ENCODE measurements at regions not wholly inside any gene's neighbourhood (a gene's known extent, or its start where the extent isn't known, plus 50 kb on each side); places are given as distances from the start of the nearest gene placed in this dataset.

DNA sequence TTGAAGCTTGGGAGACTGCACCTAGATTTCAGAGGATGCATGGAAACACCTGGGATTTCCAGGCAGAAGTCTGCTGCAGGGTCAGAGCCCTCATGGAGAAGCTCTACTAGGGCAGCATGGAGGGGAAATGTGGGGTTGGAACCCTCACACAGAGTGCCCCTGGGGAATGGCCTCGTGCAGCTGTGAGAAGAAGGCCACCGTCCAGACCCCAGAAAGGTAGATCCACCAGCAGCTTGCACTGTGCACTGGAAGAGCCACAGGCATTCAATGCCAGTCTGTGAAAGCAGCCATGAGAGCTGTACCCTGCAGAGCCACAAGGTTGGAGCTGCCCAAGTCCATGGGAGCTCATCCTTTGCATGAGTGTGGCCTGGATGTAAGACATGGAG is 285.3 kb upstream of the FAM174A start:
- Histone ChIP-seq H3K4me1 (no peaks in the 10 kb centered on the region), H3K9me3 (no peaks in the 10 kb centered on the region), H3K4me3 (no peak overlapping the region), H3K27ac (no peak overlapping the region), H3K36me3 (no peaks in the 10 kb centered on the region), H3K27me3 (no peaks in the 10 kb centered on the region)
- TF ChIP-seq, protein P1, sequence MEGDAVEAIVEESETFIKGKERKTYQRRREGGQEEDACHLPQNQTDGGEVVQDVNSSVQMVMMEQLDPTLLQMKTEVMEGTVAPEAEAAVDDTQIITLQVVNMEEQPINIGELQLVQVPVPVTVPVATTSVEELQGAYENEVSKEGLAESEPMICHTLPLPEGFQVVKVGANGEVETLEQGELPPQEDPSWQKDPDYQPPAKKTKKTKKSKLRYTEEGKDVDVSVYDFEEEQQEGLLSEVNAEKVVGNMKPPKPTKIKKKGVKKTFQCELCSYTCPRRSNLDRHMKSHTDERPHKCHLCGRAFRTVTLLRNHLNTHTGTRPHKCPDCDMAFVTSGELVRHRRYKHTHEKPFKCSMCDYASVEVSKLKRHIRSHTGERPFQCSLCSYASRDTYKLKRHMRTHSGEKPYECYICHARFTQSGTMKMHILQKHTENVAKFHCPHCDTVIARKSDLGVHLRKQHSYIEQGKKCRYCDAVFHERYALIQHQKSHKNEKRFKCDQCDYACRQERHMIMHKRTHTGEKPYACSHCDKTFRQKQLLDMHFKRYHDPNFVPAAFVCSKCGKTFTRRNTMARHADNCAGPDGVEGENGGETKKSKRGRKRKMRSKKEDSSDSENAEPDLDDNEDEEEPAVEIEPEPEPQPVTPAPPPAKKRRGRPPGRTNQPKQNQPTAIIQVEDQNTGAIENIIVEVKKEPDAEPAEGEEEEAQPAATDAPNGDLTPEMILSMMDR (IDR thresholded peaks at IDR 0.05), result no peak
- no peak for DNase-seq (ENCODE audit: low spot score)

DNA sequence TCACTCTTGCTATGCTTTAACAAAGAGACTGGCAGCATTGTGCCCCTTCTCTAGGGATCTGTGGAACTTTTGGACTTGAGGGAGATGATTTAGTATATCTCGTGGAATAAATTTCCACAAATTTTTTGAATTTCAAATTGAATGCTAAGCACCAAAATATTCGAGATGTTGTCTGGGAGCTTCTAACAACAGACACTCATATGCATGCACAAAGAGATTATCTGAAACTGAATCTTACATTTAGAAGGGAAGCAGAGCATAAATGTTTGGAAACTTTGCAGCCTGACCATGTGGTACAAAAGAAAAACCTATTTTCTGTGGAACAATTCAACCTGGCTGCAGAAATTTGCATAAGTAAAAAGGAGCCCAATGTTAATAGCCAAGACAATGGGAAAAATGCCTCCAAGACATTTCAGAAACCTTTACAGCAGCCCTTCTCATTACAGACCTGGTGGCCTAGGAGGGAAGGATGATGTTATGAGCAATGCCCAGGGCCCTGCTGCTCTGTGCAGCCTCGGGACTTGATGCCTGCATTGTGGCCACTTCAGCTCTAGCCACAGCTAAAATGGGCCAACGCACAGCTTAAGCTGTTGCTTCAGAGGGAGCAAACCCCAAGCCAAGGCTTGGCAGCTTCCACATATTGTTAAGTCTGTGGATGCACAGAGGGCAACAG is 285.8 kb upstream of the FAM174A start:
- Histone ChIP-seq H3K9me3 (no peaks in the 10 kb centered on the region), H3K36me3 (no peaks in the 10 kb centered on the region), H3K27me3 (no peaks in the 10 kb centered on the region), H3K27ac (no peak overlapping the region), H3K4me1 (no peaks in the 10 kb centered on the region), H3K4me3 (no peak overlapping the region)
- TF ChIP-seq, protein P1 (IDR thresholded peaks at IDR 0.05), result no peak
- DNase-seq (ENCODE audit: low spot score), result no peak

DNA sequence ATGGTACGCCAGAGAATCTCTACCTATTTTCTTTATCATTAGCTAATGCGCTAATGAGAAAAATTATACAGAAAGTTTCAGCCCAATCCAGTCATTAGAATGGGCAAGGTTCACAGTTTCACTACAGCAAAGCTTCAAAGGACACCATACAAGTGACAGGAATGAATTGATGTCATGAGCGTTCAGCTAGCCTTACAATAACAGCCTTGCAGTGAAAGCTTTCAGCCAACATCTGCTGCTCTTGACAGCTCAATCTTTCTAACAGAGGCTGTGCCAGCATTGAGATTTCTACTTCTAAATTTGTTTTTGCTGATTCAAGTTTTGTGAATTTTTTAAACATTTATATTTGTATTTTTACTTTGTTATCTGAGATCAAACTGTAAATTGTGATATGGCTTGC is 302.4 kb upstream of the FAM174A start:
- no peak for DNase-seq (ENCODE audit: low spot score)
- Histone ChIP-seq H3K9me3 (no peaks in the 10 kb centered on the region), H3K27me3 (no peaks in the 10 kb centered on the region), H3K36me3 (no peaks in the 10 kb centered on the region), H3K27ac (no peak overlapping the region), H3K4me3 (no peak overlapping the region), H3K4me1 (no peaks in the 10 kb centered on the region)
- TF ChIP-seq, protein P1 (IDR thresholded peaks at IDR 0.05), result no peak

- no peaks in the 10 kb centered on the region for H3K4me1 ChIP-seq
- no peak overlapping the region for H3K27ac ChIP-seq
- no peaks in the 10 kb centered on the region for H3K36me3 ChIP-seq
- no peak for DNase-seq (ENCODE audit: low spot score)
- no peaks in the 10 kb centered on the region for H3K9me3 ChIP-seq
- no peak overlapping the region for H3K4me3 ChIP-seq
- TF ChIP-seq, protein P1 (IDR thresholded peaks at IDR 0.05), result no peak
- no peaks in the 10 kb centered on the region for H3K27me3 ChIP-seq
Observed at GRCh38 chr5:100188778-100189177, 346.4 kb upstream of the FAM174A start.

DNA sequence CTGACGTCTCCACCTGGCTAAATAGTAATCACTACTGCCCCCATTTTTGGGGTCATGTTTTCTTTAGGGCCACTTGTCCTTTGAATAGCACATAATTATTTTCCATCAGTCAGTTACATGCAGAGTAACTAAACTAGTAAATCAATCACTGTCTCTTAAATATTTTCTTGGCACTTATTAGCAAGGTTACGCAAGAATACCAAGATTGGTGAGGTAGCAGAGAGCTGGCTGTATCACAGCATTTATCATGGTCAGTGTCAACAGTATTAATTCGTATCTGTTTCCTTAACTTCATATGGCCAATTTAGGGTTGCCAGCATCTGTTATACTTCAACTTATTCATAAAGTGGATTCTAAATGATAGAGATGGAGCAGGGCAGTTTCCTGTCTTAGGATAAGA is 346.8 kb upstream of the FAM174A start:
- Histone ChIP-seq H3K9me3 (no peaks in the 10 kb centered on the region), H3K27me3 (no peaks in the 10 kb centered on the region), H3K27ac (no peak overlapping the region), H3K36me3 (no peaks in the 10 kb centered on the region), H3K4me3 (no peak overlapping the region), H3K4me1 (no peaks in the 10 kb centered on the region)
- no peak for DNase-seq (ENCODE audit: low spot score)
- TF ChIP-seq, protein P1 (IDR thresholded peaks at IDR 0.05), result no peak

GRCh38 chr5:100186181-100186580 is 349.0 kb upstream of the FAM174A start:
- Histone ChIP-seq H3K27me3 (no peaks in the 10 kb centered on the region), H3K4me1 (no peaks in the 10 kb centered on the region), H3K27ac (no peak overlapping the region), H3K4me3 (no peak overlapping the region), H3K36me3 (no peaks in the 10 kb centered on the region), H3K9me3 (no peaks in the 10 kb centered on the region)
- no peak for DNase-seq (ENCODE audit: low spot score)
- TF ChIP-seq, protein P1 (IDR thresholded peaks at IDR 0.05), result no peak

Data from right atrium auricular region (tissue), 2 donors.